MM.1S (cell line): ENCODE measurements at regions not wholly inside any gene's neighbourhood (a gene's known extent, or its start where the extent isn't known, plus 50 kb on each side); places are given as distances from the start of the nearest gene placed in this dataset.

Experiments used
- DNase-seq: peaks from one replicate; pipeline ENCODE4 v3.0.0-alpha.2; 2015
- H2AFZ ChIP-seq: fragments of 300-600 bp; sonication (generic); 2 replicates; pipeline ENCODE4 v1.6.0; 2016; ENCODE audit warnings: antibody characterized with exemption, low read length
- H3F3A ChIP-seq: fragments of 300-600 bp; sonication (generic); 2 replicates; pipeline ENCODE4 v1.6.1; 2016; ENCODE audit warnings: mild to moderate bottlenecking, antibody characterized with exemption, low read length, moderate library complexity, mixed read lengths; ENCODE audit not compliant: insufficient read depth
- H3K27ac ChIP-seq: fragments of 300-600 bp; sonication (generic); 2 replicates; pipeline ENCODE4 v1.5.1; 2016; ENCODE audit warnings: mild to moderate bottlenecking, low read length
- H3K27me3 ChIP-seq: fragments of 300-600 bp; sonication (generic); replicated peaks from 2 replicates; pipeline ENCODE4 v1.6.0; 2016; ENCODE audit warnings: low read length; ENCODE audit not compliant: insufficient read depth
- H3K36me3 ChIP-seq: fragments of 300-600 bp; sonication (generic); replicated peaks from 2 replicates; pipeline ENCODE4 v1.6.1; 2016; ENCODE audit warnings: mild to moderate bottlenecking, low read length, mixed read lengths; ENCODE audit not compliant: insufficient read depth
- H3K4me1 ChIP-seq: fragments of 300-600 bp; sonication (generic); 2 replicates; pipeline ENCODE4 v1.6.1; 2016; ENCODE audit warnings: low read length, mixed read lengths
- H3K4me2 ChIP-seq: fragments of 300-600 bp; sonication (generic); 2 replicates; pipeline ENCODE4 v1.6.0; 2016; ENCODE audit warnings: low read depth, low read length
- H3K4me3 ChIP-seq: fragments of 300-600 bp; sonication (generic); 2 replicates; pipeline ENCODE4 v1.5.1; 2016; ENCODE audit warnings: low read length, mixed read lengths
- H3K79me2 ChIP-seq: fragments of 300-600 bp; sonication (generic); 2 replicates; pipeline ENCODE4 v1.6.1; 2016; ENCODE audit warnings: mixed run types, low read length, mixed read lengths
- H3K9ac ChIP-seq: fragments of 300-600 bp; sonication (generic); 2 replicates; pipeline ENCODE4 v1.6.1; 2016; ENCODE audit warnings: low read length, mixed read lengths
- H3K9me2 ChIP-seq: fragments of 300-600 bp; sonication (generic); replicated peaks from 2 replicates; pipeline ENCODE4 v1.6.1; 2016; ENCODE audit warnings: mild to moderate bottlenecking, low read length, mixed read lengths; ENCODE audit not compliant: insufficient read depth
- H3K9me3 ChIP-seq: fragments of 300-600 bp; sonication (generic); replicated peaks from 2 replicates; pipeline ENCODE4 v1.6.1; 2016; ENCODE audit warnings: mild to moderate bottlenecking, low read length, mixed read lengths; ENCODE audit not compliant: insufficient read depth
- H4K20me1 ChIP-seq: fragments of 300-600 bp; sonication (generic); 2 replicates; pipeline ENCODE4 v1.6.1; 2016; ENCODE audit warnings: mild to moderate bottlenecking, low read length, moderate library complexity, mixed read lengths; ENCODE audit not compliant: insufficient read depth
- EZH2 ChIP-seq: fragments of 300-600 bp; sonication (generic); optimal IDR thresholded peaks from 2 replicates; pipeline ENCODE3; 2017; ENCODE audit warnings: low read depth, mild to moderate bottlenecking, antibody characterized with exemption, low read length, mixed read lengths
- EZH2phosphoT487 ChIP-seq: fragments of 300-600 bp; sonication (generic); IDR thresholded peaks from 2 replicates; pipeline ENCODE4 v1.6.1; 2018; ENCODE audit warnings: antibody characterized with exemption, low read length
- TF ChIP-seq, protein P1 (sequence below): fragments of 300-600 bp; sonication (generic); IDR thresholded peaks from 2 replicates; pipeline ENCODE4 v1.5.1; 2016; ENCODE audit warnings: antibody characterized with exemption, low read length, mixed read lengths

DNA sequence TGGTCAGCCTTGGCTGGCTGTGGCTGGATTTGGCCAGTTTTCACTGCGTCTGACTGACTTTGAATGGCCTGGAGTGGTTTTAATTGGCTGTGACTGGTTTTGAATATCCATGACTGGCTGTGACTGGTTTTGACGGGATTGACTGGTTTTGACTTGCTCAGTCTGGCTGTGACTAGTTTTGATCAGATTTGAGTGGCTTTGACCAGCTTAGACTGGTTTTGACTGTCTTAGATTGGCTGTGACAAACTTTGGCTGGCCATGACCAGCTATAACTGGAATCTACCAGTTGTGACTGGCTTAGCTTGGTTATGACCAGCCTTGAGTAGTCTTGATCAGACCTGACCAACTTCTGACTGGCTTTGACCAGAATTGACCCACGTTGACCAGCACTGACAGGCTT lies 168.4 kb upstream of the AMOT start:
- H3K4me3 ChIP-seq: no peak overlapping the region
- H3K4me2 ChIP-seq: no peak overlapping the region
- H3K9me2 ChIP-seq: no peaks in the 10 kb centered on the region
- H3K79me2 ChIP-seq: no peaks in the 10 kb centered on the region
- H2AFZ ChIP-seq: no peak overlapping the region
- no peaks in the 10 kb centered on the region for H3K27me3 ChIP-seq
- TF ChIP-seq, protein P1, sequence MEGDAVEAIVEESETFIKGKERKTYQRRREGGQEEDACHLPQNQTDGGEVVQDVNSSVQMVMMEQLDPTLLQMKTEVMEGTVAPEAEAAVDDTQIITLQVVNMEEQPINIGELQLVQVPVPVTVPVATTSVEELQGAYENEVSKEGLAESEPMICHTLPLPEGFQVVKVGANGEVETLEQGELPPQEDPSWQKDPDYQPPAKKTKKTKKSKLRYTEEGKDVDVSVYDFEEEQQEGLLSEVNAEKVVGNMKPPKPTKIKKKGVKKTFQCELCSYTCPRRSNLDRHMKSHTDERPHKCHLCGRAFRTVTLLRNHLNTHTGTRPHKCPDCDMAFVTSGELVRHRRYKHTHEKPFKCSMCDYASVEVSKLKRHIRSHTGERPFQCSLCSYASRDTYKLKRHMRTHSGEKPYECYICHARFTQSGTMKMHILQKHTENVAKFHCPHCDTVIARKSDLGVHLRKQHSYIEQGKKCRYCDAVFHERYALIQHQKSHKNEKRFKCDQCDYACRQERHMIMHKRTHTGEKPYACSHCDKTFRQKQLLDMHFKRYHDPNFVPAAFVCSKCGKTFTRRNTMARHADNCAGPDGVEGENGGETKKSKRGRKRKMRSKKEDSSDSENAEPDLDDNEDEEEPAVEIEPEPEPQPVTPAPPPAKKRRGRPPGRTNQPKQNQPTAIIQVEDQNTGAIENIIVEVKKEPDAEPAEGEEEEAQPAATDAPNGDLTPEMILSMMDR: no peak
- TF ChIP-seq EZH2 (no peak), EZH2phosphoT487 (no peak)
- H3K4me1 ChIP-seq: no peaks in the 10 kb centered on the region
- H4K20me1 ChIP-seq: no peaks in the 10 kb centered on the region
- no peak overlapping the region for H3K9ac ChIP-seq
- no peak overlapping the region for H3K27ac ChIP-seq
- no peaks in the 10 kb centered on the region for H3F3A ChIP-seq
- no peaks in the 10 kb centered on the region for H3K9me3 ChIP-seq
- no peaks in the 10 kb centered on the region for H3K36me3 ChIP-seq
- no peak for DNase-seq

DNA sequence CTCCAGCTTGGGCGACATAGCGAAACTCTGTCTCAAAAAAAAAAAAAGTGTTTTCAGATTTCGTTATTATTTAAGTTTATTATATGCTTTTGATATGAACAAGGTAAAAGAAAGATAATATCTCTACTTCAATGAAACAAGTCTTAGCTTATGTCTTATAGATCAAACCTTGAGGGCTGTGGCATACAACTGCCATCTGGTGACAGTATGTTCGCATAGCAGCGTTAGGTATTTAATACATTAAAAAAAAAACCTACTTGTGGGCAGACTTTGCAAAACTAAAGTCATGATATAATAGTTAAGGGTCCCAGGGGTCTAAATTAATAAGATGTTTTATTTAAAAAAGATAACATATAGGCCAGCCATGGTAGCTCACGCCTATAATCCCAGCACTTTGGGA lies 161.2 kb upstream of the AMOT start:
- H3K9me3 ChIP-seq: no peaks in the 10 kb centered on the region
- H3K27me3 ChIP-seq: no peaks in the 10 kb centered on the region
- no peaks in the 10 kb centered on the region for H3K4me1 ChIP-seq
- no peak for DNase-seq
- no peak overlapping the region for H3K4me2 ChIP-seq
- no peak overlapping the region for H3K9ac ChIP-seq
- no peaks in the 10 kb centered on the region for H4K20me1 ChIP-seq
- H3K79me2 ChIP-seq: no peaks in the 10 kb centered on the region
- H3F3A ChIP-seq: no peaks in the 10 kb centered on the region
- H2AFZ ChIP-seq: no peak overlapping the region
- no peak overlapping the region for H3K4me3 ChIP-seq
- TF ChIP-seq, protein P1: no peak
- TF ChIP-seq EZH2 (no peak), EZH2phosphoT487 (no peak)
- H3K36me3 ChIP-seq: no peaks in the 10 kb centered on the region
- no peaks in the 10 kb centered on the region for H3K9me2 ChIP-seq
- no peak overlapping the region for H3K27ac ChIP-seq

GRCh38 chrX:112997991-112998390 lies 157.4 kb upstream of the AMOT start:
- H3K9me2 ChIP-seq: no peaks in the 10 kb centered on the region
- H3K4me1 ChIP-seq: no peaks in the 10 kb centered on the region
- no peaks in the 10 kb centered on the region for H3K79me2 ChIP-seq
- no peak for DNase-seq
- H3K27ac ChIP-seq: no peak overlapping the region
- no peaks in the 10 kb centered on the region for H4K20me1 ChIP-seq
- no peaks in the 10 kb centered on the region for H3K9me3 ChIP-seq
- H2AFZ ChIP-seq: no peak overlapping the region
- no peak overlapping the region for H3K4me3 ChIP-seq
- H3K36me3 ChIP-seq: no peaks in the 10 kb centered on the region
- TF ChIP-seq EZH2phosphoT487 (no peak), EZH2 (no peak)
- TF ChIP-seq, protein P1: no peak
- no peaks in the 10 kb centered on the region for H3F3A ChIP-seq
- no peaks in the 10 kb centered on the region for H3K27me3 ChIP-seq
- H3K4me2 ChIP-seq: no peak overlapping the region
- no peak overlapping the region for H3K9ac ChIP-seq

GRCh38 chrX:112991801-112992200 lies 151.2 kb upstream of the AMOT start:
- H3K9ac ChIP-seq: no peak overlapping the region
- H3K27ac ChIP-seq: no peak overlapping the region
- no peaks in the 10 kb centered on the region for H3K9me3 ChIP-seq
- TF ChIP-seq EZH2phosphoT487 (no peak), EZH2 (no peak)
- TF ChIP-seq, protein P1: no peak
- H3K4me1 ChIP-seq: no peaks in the 10 kb centered on the region
- H3K9me2 ChIP-seq: no peaks in the 10 kb centered on the region
- no peaks in the 10 kb centered on the region for H3K27me3 ChIP-seq
- H3K4me2 ChIP-seq: no peak overlapping the region
- H2AFZ ChIP-seq: no peak overlapping the region
- no peak overlapping the region for H3K4me3 ChIP-seq
- DNase-seq: no peak
- H4K20me1 ChIP-seq: no peaks in the 10 kb centered on the region
- no peaks in the 10 kb centered on the region for H3K79me2 ChIP-seq
- no peaks in the 10 kb centered on the region for H3F3A ChIP-seq
- H3K36me3 ChIP-seq: no peaks in the 10 kb centered on the region
